Mesothelial cell of epicardium (in vitro differentiated cells): ENCODE measurements at regions not wholly inside any gene's neighbourhood (a gene's known extent, or its start where the extent isn't known, plus 50 kb on each side); places are given as distances from the start of the nearest gene placed in this dataset.
"Not testable (repeated sequence)": the region's sequence is repeated elsewhere in the genome, so short reads cannot be mapped to it uniquely, and the experiment has no call there.

ENCODE experiments used
- DNase-seq, 2 experiments: peaks; one replicate each; pipeline ENCODE4 v3.0.0; 2021; ENCODE audit warnings: low spot score in 2 of 2; ENCODE audit not compliant: unreplicated experiment in 2 of 2
- H3K27ac Mint-ChIP-seq: 2 replicates; pipeline ENCODE4 v1.8.0; 2021; ENCODE audit warnings: mixed read lengths
- H3K27me3 Mint-ChIP-seq: 2 replicates; pipeline ENCODE4 v1.8.0; 2021; ENCODE audit warnings: low read depth, mixed read lengths
- H3K36me3 Mint-ChIP-seq: 2 replicates; pipeline ENCODE4 v1.8.0; 2021; ENCODE audit warnings: mixed read lengths
- H3K4me1 Mint-ChIP-seq: 2 replicates; pipeline ENCODE4 v1.8.0; 2021; ENCODE audit warnings: mixed read lengths
- H3K4me3 Mint-ChIP-seq: 2 replicates; pipeline ENCODE4 v1.8.0; 2021; ENCODE audit warnings: mild to moderate bottlenecking, moderate library complexity, mixed read lengths
- H3K9me3 Mint-ChIP-seq: 2 replicates; pipeline ENCODE4 v1.8.0; 2021; ENCODE audit warnings: mixed read lengths

DNA sequence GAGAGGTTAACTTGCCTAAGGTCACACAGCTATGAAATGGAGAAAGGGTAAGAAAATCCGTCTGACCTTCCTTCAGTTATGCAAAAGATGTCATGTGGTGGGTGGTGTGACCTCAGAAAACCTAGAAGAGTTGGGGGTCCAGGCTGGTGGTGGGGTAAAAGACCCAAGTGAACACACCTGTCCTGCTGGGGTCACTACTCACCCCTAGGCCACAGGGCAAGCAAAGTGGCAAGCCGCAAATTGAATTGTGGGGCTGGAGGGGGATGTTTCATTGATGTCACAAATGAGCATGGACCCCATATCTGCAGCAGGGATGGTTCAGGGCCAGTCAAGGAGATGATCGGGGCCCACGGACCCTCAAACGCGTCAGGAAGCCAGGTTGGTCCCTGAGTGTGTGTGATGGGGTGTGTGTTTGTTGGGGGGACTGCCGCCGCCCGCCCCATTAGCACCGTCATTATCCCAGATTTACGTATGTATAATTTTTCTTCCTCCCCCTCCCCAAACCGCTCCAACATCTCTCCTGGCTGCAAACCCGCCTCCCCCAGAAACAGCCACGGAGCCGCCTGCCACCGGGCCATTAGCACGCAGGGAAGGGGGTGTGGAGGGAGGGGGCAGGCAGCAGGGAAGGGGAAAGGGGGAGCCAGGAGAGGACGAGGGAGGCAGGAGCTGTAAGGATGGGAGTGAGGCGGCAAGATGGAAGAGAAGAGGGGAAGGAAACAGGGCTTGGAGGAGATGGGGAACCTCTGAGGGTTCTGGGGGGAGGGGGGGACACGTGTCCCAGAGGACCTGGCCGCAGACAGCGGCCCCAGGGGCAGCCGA, 157.4 kb downstream of the CRLF3 start:
- H3K27me3 Mint-ChIP-seq, DNase-seq, H3K9me3 Mint-ChIP-seq, H3K4me1 Mint-ChIP-seq, H3K36me3 Mint-ChIP-seq: not testable (repeated sequence)
- H3K27ac Mint-ChIP-seq = peak overlapping the region; percentile 81
- peak overlapping the region; percentile 53 for H3K4me3 Mint-ChIP-seq

DNA sequence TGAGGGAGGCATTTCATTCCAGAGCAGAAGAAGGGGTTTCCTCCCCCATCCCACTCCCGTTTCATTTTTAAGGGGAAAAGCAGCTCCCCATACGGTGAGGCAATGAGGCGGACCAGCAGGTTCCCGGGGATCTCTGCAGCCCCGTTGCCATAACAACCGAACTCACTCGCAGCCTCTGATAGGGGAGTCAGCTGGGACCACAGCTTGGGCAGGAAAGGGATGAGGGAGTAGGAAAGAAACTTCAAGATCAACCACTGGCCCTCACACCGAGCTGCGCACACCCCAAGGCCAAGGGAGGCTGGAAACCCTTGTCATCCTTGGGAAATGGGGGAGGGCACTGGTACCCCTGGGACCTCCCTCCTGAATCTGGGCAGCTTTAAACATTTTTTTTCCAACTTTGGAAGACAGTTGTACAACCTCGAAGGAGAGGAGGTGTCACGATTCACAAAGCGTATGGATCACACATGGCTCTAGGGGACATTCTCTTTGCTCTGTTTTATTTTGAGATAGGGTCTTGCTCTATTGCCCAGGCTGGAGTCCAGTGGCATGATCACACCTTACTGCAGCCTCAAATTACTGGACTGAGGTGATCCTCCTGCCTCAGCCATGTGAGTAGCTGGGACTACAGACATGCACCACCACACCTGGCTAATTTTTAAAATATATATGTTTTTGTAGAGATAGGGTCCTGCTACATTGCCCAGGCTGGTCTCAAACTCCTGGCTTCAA, 160.6 kb downstream of the CRLF3 start:
- not testable (repeated sequence) for H3K36me3 Mint-ChIP-seq, H3K27ac Mint-ChIP-seq, DNase-seq, H3K4me3 Mint-ChIP-seq, H3K27me3 Mint-ChIP-seq, H3K9me3 Mint-ChIP-seq, H3K4me1 Mint-ChIP-seq

DNA sequence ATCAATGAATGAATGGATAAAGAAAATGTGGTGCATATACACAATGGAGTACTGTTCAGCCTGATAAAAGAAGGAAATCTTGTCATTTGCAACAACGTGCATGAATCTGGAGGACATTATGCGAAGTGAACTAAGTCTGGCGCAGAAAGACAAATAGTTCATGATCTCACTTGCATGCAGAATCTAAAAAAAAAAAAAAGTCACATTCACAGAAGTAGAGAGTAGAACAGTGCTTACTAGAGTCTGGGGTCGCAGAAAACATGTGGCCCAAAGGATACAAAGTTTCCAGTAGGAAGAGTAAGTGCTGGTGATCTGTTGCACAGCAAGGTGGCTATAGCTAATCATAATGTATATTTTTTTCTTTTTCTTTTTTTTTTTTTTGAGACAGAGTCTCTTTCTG, 167.3 kb downstream of the CRLF3 start:
- not testable (repeated sequence) for DNase-seq, H3K9me3 Mint-ChIP-seq, H3K27me3 Mint-ChIP-seq, H3K27ac Mint-ChIP-seq, H3K4me1 Mint-ChIP-seq, H3K4me3 Mint-ChIP-seq, H3K36me3 Mint-ChIP-seq

DNA sequence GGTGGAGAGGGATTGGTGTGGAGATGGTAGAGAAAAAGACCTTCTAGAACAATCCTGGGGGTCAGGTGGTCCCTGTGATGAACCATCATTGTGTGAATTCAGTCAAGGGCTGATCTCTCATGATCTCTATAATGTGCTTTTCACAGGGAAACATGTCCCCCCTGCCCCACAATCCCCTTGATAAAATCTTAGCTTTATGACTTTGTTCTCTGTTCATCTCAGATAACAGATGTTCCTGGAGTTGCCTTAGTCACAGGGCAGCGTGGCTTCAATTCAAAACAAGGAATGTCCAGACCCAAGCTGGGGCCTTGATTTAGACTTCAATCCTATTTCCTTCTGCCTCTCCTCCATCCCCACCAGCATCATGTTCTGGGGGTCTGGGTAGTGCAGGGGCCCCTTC, 171.5 kb downstream of the CRLF3 start:
- not testable (repeated sequence) for H3K27me3 Mint-ChIP-seq, H3K4me3 Mint-ChIP-seq, H3K36me3 Mint-ChIP-seq, H3K27ac Mint-ChIP-seq, DNase-seq, H3K9me3 Mint-ChIP-seq, H3K4me1 Mint-ChIP-seq

DNA sequence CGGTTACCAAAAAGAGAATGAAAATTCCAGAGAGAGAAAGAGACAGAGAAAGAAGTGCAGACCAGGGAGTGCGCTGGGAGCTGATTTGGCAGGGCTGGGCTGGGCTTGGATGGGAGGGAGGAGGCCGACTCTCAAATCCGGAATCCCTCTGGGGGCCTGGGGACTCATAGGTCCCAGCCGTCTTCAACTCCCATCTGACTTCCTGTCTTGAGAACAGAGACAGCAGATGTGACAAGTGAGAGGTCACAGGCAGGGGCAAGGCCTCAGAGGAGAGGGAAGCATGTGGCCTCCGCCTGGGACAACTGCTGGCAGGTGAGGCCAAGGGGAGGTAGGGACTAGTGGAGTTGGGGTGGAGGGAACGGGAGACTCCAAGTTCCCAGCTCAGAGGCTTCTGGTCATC, 172.9 kb downstream of the GOSR1 start:
- not testable (repeated sequence) for H3K36me3 Mint-ChIP-seq, H3K4me1 Mint-ChIP-seq, H3K27me3 Mint-ChIP-seq, DNase-seq, H3K27ac Mint-ChIP-seq, H3K9me3 Mint-ChIP-seq, H3K4me3 Mint-ChIP-seq

DNA sequence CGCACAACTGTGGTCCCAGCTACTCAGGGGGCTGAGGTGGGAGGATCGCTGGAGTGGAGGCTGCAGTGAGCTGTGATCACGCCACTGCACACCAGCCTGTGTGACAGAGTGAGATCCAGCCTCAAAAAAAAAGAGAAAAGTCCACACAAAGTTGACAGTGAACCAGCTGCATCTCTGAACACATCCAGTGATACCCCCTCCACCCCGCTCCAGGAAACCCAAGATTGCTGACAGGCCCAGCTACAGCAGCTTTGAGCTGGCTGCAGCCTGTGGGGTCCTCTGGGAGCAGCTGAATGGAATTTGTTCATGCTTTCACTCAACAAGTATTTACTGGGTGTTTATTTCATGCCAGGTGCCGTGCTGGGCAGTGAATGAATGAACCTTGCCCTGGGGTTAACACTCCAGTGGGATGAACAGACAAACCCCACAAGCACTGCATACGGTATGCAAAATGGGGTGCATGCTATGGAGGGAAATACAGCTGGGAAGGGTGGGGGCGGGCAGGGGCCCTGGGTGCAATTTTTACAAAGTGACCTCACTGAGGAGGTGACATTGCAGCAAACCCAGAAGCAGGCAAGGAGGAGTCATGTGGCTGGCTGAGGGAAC, 170.9 kb downstream of the GOSR1 start:
- H3K27me3 Mint-ChIP-seq, H3K9me3 Mint-ChIP-seq, H3K27ac Mint-ChIP-seq, H3K4me3 Mint-ChIP-seq, H3K4me1 Mint-ChIP-seq, DNase-seq, H3K36me3 Mint-ChIP-seq: not testable (repeated sequence)

DNA sequence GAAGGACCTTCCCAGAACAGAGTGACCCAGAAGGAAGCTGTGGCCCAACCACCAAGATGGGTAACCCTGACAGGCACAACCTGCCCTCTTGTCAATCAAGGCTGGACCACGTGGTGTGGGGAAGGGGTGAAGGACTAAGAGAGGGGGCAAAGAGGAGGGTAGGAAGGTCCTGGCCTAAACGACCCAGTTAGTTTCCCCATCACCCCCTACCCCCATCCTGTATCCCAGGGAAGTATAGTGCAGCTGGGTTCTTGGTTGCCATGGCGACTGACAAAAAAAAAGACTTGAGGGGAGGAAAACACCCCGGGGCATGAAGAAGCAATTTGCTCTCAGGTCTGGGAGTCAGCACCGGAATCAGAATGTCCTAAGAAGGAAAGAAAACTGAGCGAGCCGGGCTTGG, 168.7 kb downstream of the GOSR1 start:
- not testable (repeated sequence) for H3K36me3 Mint-ChIP-seq, DNase-seq, H3K27me3 Mint-ChIP-seq, H3K4me1 Mint-ChIP-seq, H3K27ac Mint-ChIP-seq, H3K9me3 Mint-ChIP-seq
- peak overlapping the region; percentile 41 for H3K4me3 Mint-ChIP-seq

DNA sequence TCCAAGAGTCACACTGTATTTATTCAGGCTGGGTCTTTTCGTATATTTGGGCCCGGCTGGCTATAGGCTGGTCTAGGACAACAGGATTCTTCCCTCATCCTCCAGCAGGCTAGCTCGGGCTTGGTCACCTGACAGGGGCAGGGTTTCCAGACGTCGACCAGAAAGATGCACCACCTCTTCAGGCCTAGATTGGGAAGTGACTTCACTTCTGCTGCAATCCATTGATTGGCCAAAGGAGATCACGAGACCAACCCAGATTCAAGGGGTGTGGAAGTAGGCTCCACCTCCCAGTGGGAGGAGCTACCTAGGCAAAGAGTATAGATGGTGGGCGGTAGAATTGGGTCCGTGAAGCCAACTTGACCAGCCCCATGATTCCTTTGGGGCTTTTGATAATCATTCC, 167.5 kb downstream of the GOSR1 start:
- DNase-seq, H3K9me3 Mint-ChIP-seq: not testable (repeated sequence)

DNA sequence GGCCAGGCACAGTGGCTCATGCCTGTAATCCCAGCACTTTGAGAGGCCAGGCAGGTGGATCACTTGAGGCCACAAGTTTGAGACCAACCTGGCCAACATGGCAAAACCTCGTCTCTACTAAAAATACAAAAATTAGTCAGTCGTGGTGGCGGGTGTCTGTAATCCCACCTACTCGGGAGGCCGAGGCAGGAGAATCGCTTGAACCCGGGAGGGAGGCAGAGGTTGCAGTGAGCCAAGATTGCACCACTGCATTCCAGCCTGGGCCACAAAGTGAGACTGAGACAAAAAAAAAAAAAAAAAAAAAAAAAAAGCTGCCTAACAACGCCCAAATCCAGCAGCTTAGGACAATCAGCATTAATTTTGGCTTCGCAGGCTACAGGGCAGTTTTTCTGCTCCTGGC, 167.1 kb downstream of the GOSR1 start:
- not testable (repeated sequence) for H3K4me1 Mint-ChIP-seq, H3K36me3 Mint-ChIP-seq, H3K27me3 Mint-ChIP-seq, DNase-seq, H3K9me3 Mint-ChIP-seq, H3K4me3 Mint-ChIP-seq, H3K27ac Mint-ChIP-seq

More for the DNA sequence above, 167.5 kb downstream of the GOSR1 start:
- H3K4me1 Mint-ChIP-seq, H3K4me3 Mint-ChIP-seq, H3K36me3 Mint-ChIP-seq, H3K27me3 Mint-ChIP-seq, H3K27ac Mint-ChIP-seq: not testable (repeated sequence)

DNA sequence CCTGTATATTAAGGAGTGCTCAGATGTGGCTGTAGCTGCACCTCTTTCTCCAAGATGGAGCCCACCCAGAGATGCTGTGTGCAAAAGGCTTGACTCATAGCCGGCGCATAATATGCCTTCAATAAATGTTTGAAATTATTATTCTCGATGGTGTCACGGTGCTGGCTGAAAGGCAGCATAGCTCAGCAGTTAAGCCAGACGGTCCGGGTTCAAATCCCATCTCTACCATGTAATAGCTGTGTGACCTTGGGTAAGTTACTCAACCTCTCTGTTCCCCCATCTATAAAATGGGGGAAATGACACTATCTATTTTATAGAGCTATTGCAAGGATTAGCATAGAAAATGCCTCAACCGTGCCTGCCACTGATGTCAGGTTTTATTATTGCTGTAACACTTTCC, 164.2 kb downstream of the GOSR1 start:
- not testable (repeated sequence) for H3K36me3 Mint-ChIP-seq, H3K27ac Mint-ChIP-seq, H3K4me1 Mint-ChIP-seq, H3K27me3 Mint-ChIP-seq, H3K9me3 Mint-ChIP-seq, H3K4me3 Mint-ChIP-seq, DNase-seq

DNA sequence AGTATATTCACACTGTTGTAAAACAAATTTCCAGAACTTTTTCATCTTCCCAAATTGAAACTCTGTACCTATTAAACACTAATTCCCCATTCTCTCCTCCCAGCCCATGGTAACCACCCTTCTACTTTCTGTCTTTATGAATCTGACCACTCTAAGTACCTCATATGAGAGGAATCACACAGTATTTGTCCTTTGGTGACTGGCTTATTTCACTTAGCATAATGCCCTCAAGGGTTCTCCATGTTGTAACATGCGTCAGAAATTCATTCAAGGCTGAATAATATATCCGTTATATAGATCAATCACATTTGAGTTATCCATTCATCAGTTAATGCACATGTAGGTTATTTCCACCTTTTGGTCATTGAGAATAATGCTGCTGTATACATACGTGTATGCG, 162.2 kb downstream of the GOSR1 start:
- H3K27ac Mint-ChIP-seq, H3K36me3 Mint-ChIP-seq, H3K27me3 Mint-ChIP-seq, H3K4me1 Mint-ChIP-seq, DNase-seq, H3K9me3 Mint-ChIP-seq, H3K4me3 Mint-ChIP-seq: not testable (repeated sequence)

DNA sequence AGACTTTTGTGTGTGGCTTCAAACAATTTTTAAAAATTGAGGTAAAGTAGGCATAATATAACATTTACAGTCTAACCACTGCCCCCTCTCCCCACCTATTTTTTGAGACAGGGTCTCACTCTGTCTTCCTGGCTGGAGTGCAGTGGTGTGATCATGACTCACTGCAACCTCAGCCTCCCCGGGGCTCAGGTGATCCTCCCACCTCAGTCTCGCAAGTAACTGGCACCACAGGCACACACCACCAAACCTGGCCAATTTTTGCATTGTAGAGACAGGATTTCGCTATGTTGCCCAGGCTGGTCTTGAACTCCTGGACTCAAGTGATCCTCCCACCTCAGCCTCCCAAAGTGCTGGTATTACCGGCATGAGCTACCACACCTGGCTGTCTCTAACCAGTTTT, 161.8 kb downstream of the GOSR1 start:
- not testable (repeated sequence) for H3K9me3 Mint-ChIP-seq, H3K27me3 Mint-ChIP-seq, H3K36me3 Mint-ChIP-seq, H3K27ac Mint-ChIP-seq, H3K4me3 Mint-ChIP-seq, H3K4me1 Mint-ChIP-seq, DNase-seq

DNA sequence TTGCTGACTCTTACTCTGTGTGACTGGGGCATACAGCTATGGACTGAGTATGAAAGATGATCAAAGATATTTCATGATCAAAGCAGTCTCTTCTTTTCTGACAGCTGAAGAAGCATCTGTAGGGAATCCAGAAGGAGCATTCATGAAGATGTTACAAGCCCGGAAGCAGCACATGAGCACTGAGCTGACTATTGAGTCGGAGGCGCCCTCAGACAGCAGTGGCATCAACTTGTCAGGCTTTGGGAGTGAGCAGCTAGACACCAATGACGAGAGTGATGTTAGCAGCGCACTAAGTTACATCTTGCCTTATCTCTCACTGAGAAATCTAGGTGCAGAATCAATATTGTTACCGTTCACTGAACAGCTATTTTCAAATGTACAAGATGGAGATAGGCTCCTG, 154.4 kb downstream of the GOSR1 start:
- not testable (repeated sequence) for H3K36me3 Mint-ChIP-seq

DNA sequence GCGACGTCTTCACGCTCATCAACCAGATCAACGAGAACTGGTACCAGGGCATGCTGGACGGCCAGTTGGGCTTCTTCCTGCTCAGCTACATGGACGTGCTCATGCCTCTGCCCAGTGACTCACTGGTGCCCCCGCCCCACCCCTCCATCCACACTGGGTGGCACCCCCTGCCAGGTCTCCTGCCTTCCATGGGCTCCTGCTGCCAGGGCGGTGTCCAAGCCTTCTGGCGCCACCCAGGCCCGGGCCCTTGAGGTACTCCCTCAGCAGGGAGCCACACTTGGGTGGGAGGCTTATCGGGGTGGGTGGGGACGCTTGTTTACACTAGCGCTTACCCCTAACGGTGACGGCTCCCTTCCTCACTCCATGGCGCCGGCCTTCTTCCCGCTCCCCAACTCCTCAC, 148.2 kb downstream of the GOSR1 start:
- H3K27ac Mint-ChIP-seq, H3K36me3 Mint-ChIP-seq, H3K9me3 Mint-ChIP-seq, H3K27me3 Mint-ChIP-seq, DNase-seq, H3K4me1 Mint-ChIP-seq, H3K4me3 Mint-ChIP-seq: not testable (repeated sequence)

More for the DNA sequence above, 154.4 kb downstream of the GOSR1 start:
- not testable (repeated sequence) for DNase-seq, H3K27me3 Mint-ChIP-seq, H3K4me1 Mint-ChIP-seq, H3K27ac Mint-ChIP-seq, H3K9me3 Mint-ChIP-seq, H3K4me3 Mint-ChIP-seq
